Stimulated activated CD8-positive, alpha-beta memory T cell treated with anti-CD3 and anti-CD28 coated beads, Interleukin-4, amount 100 ng/mL, for 24 hours (primary cell): ENCODE measurements at regions not wholly inside any gene's neighbourhood (a gene's known extent, or its start where the extent isn't known, plus 50 kb on each side); places are given as distances from the start of the nearest gene placed in this dataset.

ENCODE experiments used
- DNase-seq: peaks from one replicate; pipeline ENCODE4 v3.0.0-alpha.2; 2020; ENCODE audit warnings: low read depth

DNA sequence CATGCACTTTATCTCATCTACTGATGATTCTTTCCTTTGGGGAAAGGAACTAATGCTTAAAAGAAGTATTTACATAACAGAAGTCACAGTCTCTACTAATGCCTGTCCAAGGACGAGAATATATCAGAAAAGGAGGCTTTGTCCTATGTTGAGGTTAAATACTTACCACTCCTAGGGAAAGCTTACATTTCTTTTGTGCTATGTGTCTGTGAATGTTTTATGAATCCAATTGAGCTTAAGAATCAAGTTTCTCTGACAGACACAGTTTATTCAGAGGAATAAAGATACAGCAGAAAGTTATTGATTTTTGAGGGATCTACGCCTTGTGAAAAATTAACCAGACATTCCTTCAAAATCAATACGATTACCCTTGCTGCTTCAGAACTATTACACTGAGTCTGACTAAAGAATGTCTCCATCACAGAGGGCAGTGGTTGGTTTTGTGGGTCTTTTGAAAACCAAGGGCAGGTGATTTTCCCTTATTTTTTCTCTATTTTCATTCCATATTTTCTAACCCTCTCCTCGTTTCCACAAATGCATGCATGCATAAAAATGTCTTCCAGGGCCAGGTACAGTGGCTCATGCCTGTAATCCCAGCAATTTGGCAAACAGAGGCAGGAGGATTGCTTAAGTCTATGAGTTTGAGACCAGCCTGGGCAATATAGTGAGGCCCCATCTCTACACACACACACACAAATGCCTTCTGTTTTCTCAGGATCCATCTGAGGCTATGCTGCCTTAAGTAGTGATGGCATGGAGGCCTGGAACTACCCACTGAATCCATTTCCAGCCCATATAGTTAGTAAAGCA, 1095.1 kb downstream of the GALC start:
- DNase-seq, result no peak

- no peak for DNase-seq
Observed at GRCh38 chr14:86897224-86897623, 1095.8 kb downstream of the GALC start.

DNA sequence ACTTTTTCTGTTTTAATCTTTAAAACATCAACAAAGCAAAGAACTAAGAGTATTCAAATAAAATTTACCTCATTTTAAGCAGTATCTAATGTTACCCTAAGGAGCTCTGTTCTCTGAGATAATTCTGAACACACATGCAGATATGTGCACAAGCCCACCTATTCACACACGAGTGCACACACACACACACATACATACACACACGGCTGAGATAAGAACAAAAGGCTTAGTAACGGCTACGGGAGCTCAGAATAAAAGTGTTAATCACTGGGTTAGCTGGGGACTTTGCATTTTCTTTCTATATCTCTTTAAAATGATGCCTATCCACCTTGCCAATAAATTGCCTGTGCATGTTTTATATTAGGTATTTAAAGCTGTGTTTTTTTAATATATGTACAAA, 1096.3 kb downstream of the GALC start:
- no peak for DNase-seq

DNA sequence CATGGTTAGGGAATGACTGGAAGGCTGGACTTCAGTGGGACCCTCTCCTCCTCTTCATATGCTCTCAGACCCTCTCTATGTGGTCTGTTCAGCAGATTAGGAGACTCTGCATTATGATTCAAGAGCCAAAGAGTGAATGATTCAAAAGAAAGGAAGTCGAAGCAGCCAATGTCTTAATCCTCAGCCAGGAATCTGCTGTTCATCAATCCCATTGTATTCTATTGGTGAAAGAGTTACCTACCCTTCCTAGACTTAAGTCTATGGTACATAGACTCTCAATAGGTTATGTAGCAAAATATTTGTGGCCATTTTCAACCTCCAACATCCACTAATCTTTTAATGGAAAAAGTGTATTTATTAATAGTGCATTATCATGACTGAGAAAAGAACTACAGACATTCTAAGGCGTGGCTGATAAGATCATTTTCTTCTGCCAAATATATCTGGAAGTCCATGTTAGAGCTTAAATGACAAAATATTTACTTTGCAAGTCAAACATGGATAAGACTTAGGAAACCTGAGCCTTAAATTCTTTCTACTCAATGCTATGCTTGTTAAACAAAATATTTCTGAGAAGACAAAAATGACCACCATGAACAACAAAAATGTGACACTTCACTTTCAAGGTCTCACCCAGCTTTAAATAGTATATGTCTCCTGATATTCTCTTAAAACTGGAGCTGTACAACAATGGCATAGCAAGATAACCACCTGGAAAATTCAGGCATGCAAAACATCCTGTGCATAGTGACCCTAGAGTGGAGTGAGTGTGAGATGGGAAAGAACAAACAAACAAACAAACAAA, 1100.6 kb downstream of the GALC start:
- DNase-seq, result no peak

DNA sequence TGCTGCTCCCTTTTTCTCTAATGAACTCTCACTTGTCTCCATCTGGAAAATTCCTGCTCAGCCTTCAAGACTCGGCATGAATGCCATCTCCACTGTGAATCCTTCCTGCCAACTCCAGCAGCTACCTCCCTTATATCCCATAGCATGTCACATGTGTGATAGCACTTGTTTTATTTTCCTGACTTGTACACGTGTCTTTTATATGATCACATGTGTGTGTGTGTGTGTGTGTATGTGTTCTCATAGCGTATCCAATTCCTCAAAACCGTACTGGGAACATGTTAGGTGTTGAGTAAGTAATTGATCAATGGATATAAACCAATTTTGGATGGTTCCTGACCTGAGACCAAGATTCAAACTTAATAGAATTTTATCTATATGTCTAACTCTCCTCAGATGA, 1107.7 kb downstream of the GALC start:
- DNase-seq, result no peak

GRCh38 chr14:86884498-86884897, 1108.5 kb downstream of the GALC start:
- DNase-seq, result no peak

DNA sequence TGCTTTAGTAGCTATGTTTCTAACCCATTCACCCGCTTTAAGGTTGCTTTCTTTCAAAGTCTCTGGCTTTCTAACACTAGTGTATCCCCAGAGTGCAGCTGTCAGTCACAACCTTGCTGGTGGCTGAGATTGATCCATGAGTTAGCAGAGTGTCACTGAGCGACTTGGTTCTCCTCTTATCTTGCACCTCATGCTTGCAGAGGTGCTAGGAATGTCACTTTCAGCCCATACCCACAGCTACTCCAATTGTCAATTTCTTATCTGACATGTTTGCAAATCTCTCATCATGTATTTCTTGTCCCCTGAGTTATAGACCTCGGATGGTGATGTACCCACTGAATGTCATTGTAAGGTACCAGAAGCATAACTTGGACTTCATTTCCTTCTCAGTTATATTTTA, 1110.2 kb downstream of the GALC start:
- no peak for DNase-seq

DNA sequence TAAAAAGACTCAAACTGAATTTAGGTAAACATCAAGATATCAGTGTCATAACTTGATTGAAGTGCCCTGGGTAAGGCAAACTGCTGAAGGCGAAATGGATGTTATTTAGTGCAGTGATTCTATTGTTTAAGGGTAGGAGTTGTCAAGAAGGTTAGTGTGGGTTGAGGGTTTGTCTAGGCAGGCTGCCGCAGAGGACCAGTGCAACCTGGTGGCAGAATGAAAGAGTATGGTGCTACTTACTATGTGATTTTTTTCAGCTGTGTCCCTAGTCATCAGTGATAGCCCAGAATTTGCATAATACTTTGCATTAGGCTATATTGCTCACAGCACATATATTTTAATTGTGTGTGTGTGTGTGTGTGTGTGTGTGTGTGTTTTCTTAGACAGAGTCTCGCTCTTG, 1127.0 kb downstream of the GALC start:
- DNase-seq, result no peak

DNA sequence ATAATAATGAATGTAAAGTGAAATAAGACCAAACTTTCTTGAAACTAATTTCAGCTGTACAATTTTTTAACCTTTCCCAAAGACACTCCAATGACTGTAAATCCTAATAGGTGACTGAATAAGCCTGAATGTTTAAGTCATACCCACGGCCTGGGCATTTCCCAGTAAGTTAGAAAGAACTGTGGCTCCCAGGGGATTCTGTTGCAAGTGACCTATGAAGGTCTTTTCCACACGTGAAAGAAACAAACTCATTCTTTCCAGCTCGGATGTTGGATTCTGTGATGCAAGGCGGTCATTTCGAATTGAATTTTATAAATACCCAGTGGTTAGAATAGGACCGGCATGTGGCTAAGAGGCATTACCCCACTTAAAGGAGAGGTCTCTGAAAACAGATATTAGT, 1134.4 kb downstream of the GALC start:
- no peak for DNase-seq

GRCh38 chr14:86858031-86858430, 1135.0 kb downstream of the GALC start:
- DNase-seq, result no peak

DNA sequence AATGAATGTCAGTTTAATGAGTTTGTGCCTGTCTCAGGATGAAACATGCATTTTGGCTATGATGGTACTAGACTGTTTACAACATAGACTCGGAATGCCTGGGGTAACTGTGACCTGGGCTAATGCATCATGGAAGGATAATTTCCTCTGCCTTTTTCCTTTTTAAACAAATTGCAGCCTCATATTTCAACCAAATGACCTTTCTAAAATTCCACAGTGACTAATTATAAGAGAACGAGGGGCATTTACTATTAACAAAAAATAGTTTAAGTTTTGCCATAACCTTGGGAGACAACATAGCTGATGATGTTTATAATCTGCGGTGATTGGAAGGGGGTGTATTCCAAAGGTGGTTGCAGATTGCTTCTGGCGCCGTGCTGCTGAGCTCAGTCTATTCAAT, 1140.5 kb downstream of the GALC start:
- no peak for DNase-seq

DNA sequence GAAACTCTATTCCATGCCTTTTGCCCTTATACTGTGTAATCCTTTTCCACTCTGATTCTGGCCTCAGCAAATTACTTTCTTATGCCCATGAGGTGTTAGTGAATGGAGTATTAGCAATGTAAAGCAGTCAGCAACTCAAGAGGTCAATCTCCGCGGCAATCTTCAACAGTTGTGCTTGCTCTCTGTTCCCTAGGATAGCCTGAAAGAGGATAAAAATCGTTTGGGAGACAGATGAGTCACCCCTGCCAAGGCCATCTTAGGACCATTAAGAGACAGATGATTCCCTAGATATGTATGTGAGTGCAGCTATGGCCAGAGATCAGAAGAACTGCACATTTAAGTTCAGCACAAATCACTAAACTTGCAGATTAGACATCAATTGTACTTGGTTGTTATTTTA, 1145.8 kb downstream of the GALC start:
- no peak for DNase-seq

GRCh38 chr14:86838363-86838762, 1154.6 kb downstream of the GALC start:
- DNase-seq, result no peak

DNA sequence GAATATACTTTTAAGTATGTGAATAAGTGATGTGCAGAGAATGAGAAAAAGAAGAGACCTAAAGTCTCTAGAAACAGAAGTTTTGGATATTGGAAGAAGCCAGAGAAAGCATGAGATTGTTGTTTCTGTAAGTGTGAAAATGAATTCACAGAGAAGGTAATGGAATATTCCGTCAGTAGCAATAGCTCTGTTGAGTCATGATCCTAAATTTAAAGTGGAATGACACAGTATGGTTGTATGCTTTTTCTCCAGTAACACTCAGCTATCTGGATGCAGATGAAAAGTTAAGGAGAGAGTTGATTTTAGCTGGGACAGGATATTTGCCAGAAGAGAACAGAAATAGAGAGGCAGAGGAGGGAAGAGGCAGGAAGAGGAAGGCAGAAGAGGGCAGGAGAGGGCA, 1166.3 kb downstream of the GALC start:
- DNase-seq, result no peak

GRCh38 chr14:86824167-86824566, 1168.8 kb downstream of the GALC start:
- no peak for DNase-seq

GRCh38 chr14:86823581-86823980, 1169.4 kb downstream of the GALC start:
- DNase-seq, result no peak

DNA sequence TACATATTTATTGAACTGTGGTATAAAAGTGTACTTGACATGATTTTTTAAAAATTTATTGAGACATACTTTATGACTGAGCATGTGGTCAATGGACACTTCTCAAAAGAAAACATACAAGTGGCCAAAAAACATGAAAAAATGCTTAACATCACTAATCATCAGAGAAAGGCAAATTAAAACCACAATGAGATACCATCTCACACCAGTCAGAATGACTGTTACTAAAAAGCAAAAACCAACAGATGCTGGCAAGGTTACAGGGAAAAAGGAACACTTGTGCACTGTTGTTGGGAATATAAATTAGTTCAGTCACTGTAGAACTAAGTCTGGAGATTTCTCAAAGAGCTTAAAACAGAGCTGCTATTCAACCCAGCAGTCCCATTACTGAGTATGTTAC, 1177.6 kb downstream of the GALC start:
- no peak for DNase-seq

- DNase-seq, result no peak
Observed at GRCh38 chr14:86802726-86803125, 1190.3 kb downstream of the GALC start.

DNA sequence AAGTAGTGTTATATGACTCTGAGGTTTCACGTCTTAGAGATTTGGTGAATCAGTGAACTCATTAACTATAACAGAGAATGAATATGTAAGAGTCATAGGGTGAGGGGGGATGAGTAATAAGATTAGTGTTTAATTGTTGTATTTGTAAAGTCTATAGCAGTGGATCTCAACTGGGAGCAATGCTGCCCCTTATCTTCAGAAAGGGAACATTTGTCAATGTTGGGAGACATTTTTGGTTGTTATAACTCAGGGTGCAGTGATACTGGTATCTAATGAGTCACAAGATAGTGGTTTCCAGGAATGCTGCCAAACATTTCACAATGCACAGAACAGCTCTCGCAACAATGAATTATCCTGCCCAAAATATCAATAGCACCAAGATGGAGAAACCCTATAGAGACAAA, 1193.7 kb downstream of the GALC start:
- no peak for DNase-seq

GRCh38 chr14:86798330-86798729, 1194.7 kb downstream of the GALC start:
- no peak for DNase-seq

DNA sequence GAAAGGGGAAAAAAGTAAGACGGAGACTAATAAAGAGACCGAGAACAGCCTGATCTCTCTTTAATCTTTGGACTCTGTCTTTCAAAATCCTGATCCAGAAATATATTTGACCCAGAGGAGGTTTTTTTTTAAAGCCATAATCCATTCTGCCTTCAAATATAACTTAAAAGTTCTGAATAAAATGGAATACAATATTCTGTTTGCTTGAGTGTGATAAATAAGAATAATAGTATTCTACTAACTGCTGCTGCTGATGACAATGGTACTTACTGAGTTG, 1196.0 kb downstream of the GALC start:
- DNase-seq, result no peak

DNA sequence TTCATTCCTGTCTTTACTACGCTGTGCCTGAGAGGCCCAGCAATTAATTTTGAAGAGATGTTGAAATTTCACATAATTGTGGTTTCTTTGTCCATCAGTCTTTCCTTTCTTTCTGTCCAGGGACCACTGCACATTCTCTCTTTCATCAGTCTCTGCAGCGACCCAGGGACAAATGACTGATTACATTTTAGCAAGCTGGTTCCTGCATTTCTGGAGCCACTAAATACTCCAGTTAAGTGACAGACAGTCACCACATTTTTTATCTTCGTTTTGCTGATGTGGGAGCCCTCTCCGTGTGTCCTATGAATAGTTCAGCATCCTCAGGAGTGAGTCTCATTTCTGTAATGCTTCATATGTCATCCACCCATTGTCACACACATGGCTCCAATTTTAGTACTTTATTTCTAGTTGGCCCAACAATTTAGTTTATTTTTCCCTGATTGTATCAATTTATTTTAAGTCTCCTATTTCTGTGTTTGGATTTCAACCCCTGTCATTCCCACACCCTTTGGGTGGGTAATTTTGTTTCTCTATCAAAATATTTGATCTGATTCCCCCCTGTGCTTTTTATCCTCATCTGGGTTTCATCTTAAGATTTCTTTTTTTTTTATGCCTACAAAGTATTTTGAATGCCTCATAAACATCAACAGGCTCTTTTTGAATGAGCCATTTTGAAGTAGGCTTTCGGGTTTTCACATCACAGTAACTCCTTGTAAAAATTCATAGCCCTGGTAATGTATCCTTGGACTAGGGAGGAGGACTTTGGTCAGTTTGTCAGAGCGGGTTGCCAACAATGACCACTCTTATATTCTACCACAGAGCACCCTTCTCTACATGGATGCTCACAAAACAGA, 1196.5 kb downstream of the GALC start:
- no peak for DNase-seq

GRCh38 chr14:86794689-86795088, 1198.3 kb downstream of the GALC start:
- no peak for DNase-seq
